ENCODE measurements at regions not wholly inside any gene's neighbourhood (a gene's known extent, or its start where the extent isn't known, plus 50 kb on each side); places are given as distances from the start of the nearest gene placed in this dataset.

- H3K4me3 ChIP-seq (ENCODE audit: low read depth, low read length), result no peak overlapping the region
- no peak for TF ChIP-seq CTCF (IDR thresholded peaks at IDR 0.05; ENCODE audit: insufficient read depth, low read length)
- DNase-seq (ENCODE audit: low read depth), result no peak
Observed at GRCh38 chr13:70394031-70394548, 285.8 kb upstream of the KLHL1 start.

GRCh38 chr13:70391678-70392077, 283.4 kb upstream of the KLHL1 start:
- DNase-seq (ENCODE audit: low read depth), result no peak
- no peak for TF ChIP-seq CTCF (IDR thresholded peaks at IDR 0.05; ENCODE audit: insufficient read depth, low read length)
- no peak overlapping the region for H3K4me3 ChIP-seq (ENCODE audit: low read depth, low read length)

- DNase-seq (ENCODE audit: low read depth), result no peak
- no peak for TF ChIP-seq CTCF (IDR thresholded peaks at IDR 0.05; ENCODE audit: insufficient read depth, low read length)
- H3K4me3 ChIP-seq (ENCODE audit: low read depth, low read length), result no peak overlapping the region
Observed at GRCh38 chr13:70390968-70391367, 282.7 kb upstream of the KLHL1 start.

- no peak for TF ChIP-seq CTCF (IDR thresholded peaks at IDR 0.05; ENCODE audit: insufficient read depth, low read length)
- H3K4me3 ChIP-seq (ENCODE audit: low read depth, low read length), result no peak overlapping the region
- no peak for DNase-seq (ENCODE audit: low read depth)
Observed at GRCh38 chr13:70390064-70390463, 281.8 kb upstream of the KLHL1 start.

- H3K4me3 ChIP-seq (ENCODE audit: low read depth, low read length), result no peak overlapping the region
- no peak for DNase-seq (ENCODE audit: low read depth)
- no peak for TF ChIP-seq CTCF (IDR thresholded peaks at IDR 0.05; ENCODE audit: insufficient read depth, low read length)
Observed at GRCh38 chr13:70388935-70389334, 280.7 kb upstream of the KLHL1 start.

- TF ChIP-seq CTCF (IDR thresholded peaks at IDR 0.05; ENCODE audit: insufficient read depth, low read length), result no peak
- no peak overlapping the region for H3K4me3 ChIP-seq (ENCODE audit: low read depth, low read length)
- no peak for DNase-seq (ENCODE audit: low read depth)
Observed at GRCh38 chr13:70386919-70387318, 278.7 kb upstream of the KLHL1 start.

- H3K4me3 ChIP-seq (ENCODE audit: low read depth, low read length), result no peak overlapping the region
- TF ChIP-seq CTCF (IDR thresholded peaks at IDR 0.05; ENCODE audit: insufficient read depth, low read length), result no peak
- no peak for DNase-seq (ENCODE audit: low read depth)
Observed at GRCh38 chr13:70385852-70386251, 277.6 kb upstream of the KLHL1 start.

All from fibroblast of the aortic adventitia (primary cell).